ENCODE measurements at regions not wholly inside any gene's neighbourhood (a gene's known extent, or its start where the extent isn't known, plus 50 kb on each side); places are given as distances from the start of the nearest gene placed in this dataset.
"Not testable (repeated sequence)": the region's sequence is repeated elsewhere in the genome, so short reads cannot be mapped to it uniquely, and the experiment has no call there.

- H3K4me3 ChIP-seq = no peak overlapping the region
- DNase-seq (peak in 3 of 4 donors; percentile 18 to 39 (median 30)), ATAC-seq (peak; percentile 66)
- no peaks in the 10 kb centered on the region for H3K9me3 ChIP-seq
- no peaks in the 10 kb centered on the region for H3K27me3 ChIP-seq
- H3K36me3 ChIP-seq (replicated peaks in 1 of 2; ENCODE audit: insufficient read depth in 1 of 2, low read depth in 2 of 2) = no peaks in the 10 kb centered on the region
- TF ChIP-seq CTCF (IDR thresholded peaks at IDR 0.05) = no peak
- TF ChIP-seq POLR2A (IDR thresholded peaks at IDR 0.05) = no peak
- intact Hi-C loops (cut with DNase I) = no loop called here
- H3K27ac ChIP-seq = no peak overlapping the region
- H3K4me1 ChIP-seq = peaks cover 25% of the 10 kb centered on the region
Observed at GRCh38 chr16:51522902-51523301, 371.8 kb upstream of the SALL1 start.

- H3K4me3 ChIP-seq; H3K27me3 ChIP-seq; H3K36me3 ChIP-seq (replicated peaks in 1 of 2; ENCODE audit: insufficient read depth in 1 of 2, low read depth in 2 of 2); H3K4me1 ChIP-seq; intact Hi-C loops (cut with DNase I); H3K9me3 ChIP-seq; DNase-seq; ATAC-seq; H3K27ac ChIP-seq: not testable (repeated sequence)
- 28 to 56% methylated on average over 2 to 4 of the region's 4 CpGs for WGBS, 2 donors
Observed at GRCh38 chr16:51516960-51517359, 365.9 kb upstream of the SALL1 start.

- no peaks in the 10 kb centered on the region for H3K36me3 ChIP-seq (replicated peaks in 1 of 2; ENCODE audit: insufficient read depth in 1 of 2, low read depth in 2 of 2)
- WGBS, 2 donors = 64 to 71% methylated on average over 2 of the region's 2 CpGs
- DNase-seq = no peak
- intact Hi-C loops (cut with DNase I) = no loop called here
- no peaks in the 10 kb centered on the region for H3K9me3 ChIP-seq
- TF ChIP-seq POLR2A (IDR thresholded peaks at IDR 0.05) (no peak), CTCF (IDR thresholded peaks at IDR 0.05) (no peak)
- no peak for ATAC-seq
- no peaks in the 10 kb centered on the region for H3K27me3 ChIP-seq
- H3K4me3 ChIP-seq = no peak overlapping the region
- no peaks in the 10 kb centered on the region for H3K4me1 ChIP-seq
- no peak overlapping the region for H3K27ac ChIP-seq
Observed at GRCh38 chr16:51510416-51510815, 359.3 kb upstream of the SALL1 start.

- no peak overlapping the region for H3K4me3 ChIP-seq
- H3K9me3 ChIP-seq = no peaks in the 10 kb centered on the region
- no peak for DNase-seq
- no peaks in the 10 kb centered on the region for H3K36me3 ChIP-seq (replicated peaks in 1 of 2; ENCODE audit: insufficient read depth in 1 of 2, low read depth in 2 of 2)
- no peaks in the 10 kb centered on the region for H3K4me1 ChIP-seq
- H3K27ac ChIP-seq = no peak overlapping the region
- TF ChIP-seq POLR2A (IDR thresholded peaks at IDR 0.05) (no peak), CTCF (IDR thresholded peaks at IDR 0.05) (no peak)
- intact Hi-C loops (cut with DNase I) = no loop called here
- no peaks in the 10 kb centered on the region for H3K27me3 ChIP-seq
- WGBS, 2 donors = 70 to 89% methylated on average over 1 of the region's 1 CpG
- no peak for ATAC-seq
Observed at GRCh38 chr16:51509336-51509735, 358.3 kb upstream of the SALL1 start.

GRCh38 chr16:51508490-51509212 lies 357.6 kb upstream of the SALL1 start:
- no peaks in the 10 kb centered on the region for H3K27me3 ChIP-seq
- H3K4me1 ChIP-seq = no peaks in the 10 kb centered on the region
- DNase-seq (no peak), ATAC-seq (no peak)
- no peak for TF ChIP-seq CTCF (IDR thresholded peaks at IDR 0.05)
- no peaks in the 10 kb centered on the region for H3K36me3 ChIP-seq (replicated peaks in 1 of 2; ENCODE audit: insufficient read depth in 1 of 2, low read depth in 2 of 2)
- H3K9me3 ChIP-seq = no peaks in the 10 kb centered on the region
- no peak overlapping the region for H3K27ac ChIP-seq
- intact Hi-C loops (cut with DNase I) = no loop called here
- H3K4me3 ChIP-seq = no peak overlapping the region
- WGBS, 2 donors = 54 to 56% methylated on average over 4 of the region's 4 CpGs
